ENCODE measurements at regions not wholly inside any gene's neighbourhood (a gene's known extent, or its start where the extent isn't known, plus 50 kb on each side); places are given as distances from the start of the nearest gene placed in this dataset.

- no peaks in the 10 kb centered on the region for H3K9me3 ChIP-seq (ENCODE audit: control insufficient read depth in 4 of 4, low read length in 3 of 4)
- 92% methylated on average over 2 of the region's 2 CpGs for WGBS
- H3K4me3 ChIP-seq (ENCODE audit: low read depth in 1 of 3, low read length in 3 of 3), result no peak overlapping the region
- H3K9ac ChIP-seq (ENCODE audit: low read depth in 1 of 2, low read length in 2 of 2), result no peak overlapping the region
- TF ChIP-seq HNF4A (conservative IDR thresholded peaks at IDR 0.05) (no peak), NR2F2 (IDR thresholded peaks at IDR 0.05) (no peak), FOXA1 (IDR thresholded peaks at IDR 0.05) (no peak), EGR1 (IDR thresholded peaks at IDR 0.05; ENCODE audit: low read depth in 2 of 2) (no peak), GABPA (IDR thresholded peaks at IDR 0.05 in 1 of 2, conservative IDR thresholded peaks at IDR 0.05 in 1 of 2) (no peak), HNF4G (IDR thresholded peaks at IDR 0.05) (no peak), TAF1 (conservative IDR thresholded peaks at IDR 0.05) (no peak), RXRA (IDR thresholded peaks at IDR 0.05) (no peak), MAX (IDR thresholded peaks at IDR 0.05) (no peak), FOXA2 (IDR thresholded peaks at IDR 0.05) (no peak), YY1 (IDR thresholded peaks at IDR 0.05) (no peak), SP1 (IDR thresholded peaks at IDR 0.05) (no peak), RAD21 (IDR thresholded peaks at IDR 0.05) (no peak), JUND (IDR thresholded peaks at IDR 0.05) (no peak)
- TF ChIP-seq, protein P1, sequence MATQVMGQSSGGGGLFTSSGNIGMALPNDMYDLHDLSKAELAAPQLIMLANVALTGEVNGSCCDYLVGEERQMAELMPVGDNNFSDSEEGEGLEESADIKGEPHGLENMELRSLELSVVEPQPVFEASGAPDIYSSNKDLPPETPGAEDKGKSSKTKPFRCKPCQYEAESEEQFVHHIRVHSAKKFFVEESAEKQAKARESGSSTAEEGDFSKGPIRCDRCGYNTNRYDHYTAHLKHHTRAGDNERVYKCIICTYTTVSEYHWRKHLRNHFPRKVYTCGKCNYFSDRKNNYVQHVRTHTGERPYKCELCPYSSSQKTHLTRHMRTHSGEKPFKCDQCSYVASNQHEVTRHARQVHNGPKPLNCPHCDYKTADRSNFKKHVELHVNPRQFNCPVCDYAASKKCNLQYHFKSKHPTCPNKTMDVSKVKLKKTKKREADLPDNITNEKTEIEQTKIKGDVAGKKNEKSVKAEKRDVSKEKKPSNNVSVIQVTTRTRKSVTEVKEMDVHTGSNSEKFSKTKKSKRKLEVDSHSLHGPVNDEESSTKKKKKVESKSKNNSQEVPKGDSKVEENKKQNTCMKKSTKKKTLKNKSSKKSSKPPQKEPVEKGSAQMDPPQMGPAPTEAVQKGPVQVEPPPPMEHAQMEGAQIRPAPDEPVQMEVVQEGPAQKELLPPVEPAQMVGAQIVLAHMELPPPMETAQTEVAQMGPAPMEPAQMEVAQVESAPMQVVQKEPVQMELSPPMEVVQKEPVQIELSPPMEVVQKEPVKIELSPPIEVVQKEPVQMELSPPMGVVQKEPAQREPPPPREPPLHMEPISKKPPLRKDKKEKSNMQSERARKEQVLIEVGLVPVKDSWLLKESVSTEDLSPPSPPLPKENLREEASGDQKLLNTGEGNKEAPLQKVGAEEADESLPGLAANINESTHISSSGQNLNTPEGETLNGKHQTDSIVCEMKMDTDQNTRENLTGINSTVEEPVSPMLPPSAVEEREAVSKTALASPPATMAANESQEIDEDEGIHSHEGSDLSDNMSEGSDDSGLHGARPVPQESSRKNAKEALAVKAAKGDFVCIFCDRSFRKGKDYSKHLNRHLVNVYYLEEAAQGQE (IDR thresholded peaks at IDR 0.05), result no peak
- TF ChIP-seq, protein P2, sequence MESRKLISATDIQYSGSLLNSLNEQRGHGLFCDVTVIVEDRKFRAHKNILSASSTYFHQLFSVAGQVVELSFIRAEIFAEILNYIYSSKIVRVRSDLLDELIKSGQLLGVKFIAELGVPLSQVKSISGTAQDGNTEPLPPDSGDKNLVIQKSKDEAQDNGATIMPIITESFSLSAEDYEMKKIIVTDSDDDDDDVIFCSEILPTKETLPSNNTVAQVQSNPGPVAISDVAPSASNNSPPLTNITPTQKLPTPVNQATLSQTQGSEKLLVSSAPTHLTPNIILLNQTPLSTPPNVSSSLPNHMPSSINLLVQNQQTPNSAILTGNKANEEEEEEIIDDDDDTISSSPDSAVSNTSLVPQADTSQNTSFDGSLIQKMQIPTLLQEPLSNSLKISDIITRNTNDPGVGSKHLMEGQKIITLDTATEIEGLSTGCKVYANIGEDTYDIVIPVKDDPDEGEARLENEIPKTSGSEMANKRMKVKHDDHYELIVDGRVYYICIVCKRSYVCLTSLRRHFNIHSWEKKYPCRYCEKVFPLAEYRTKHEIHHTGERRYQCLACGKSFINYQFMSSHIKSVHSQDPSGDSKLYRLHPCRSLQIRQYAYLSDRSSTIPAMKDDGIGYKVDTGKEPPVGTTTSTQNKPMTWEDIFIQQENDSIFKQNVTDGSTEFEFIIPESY (IDR thresholded peaks at IDR 0.05), result no peak
- TF ChIP-seq, protein P3, sequence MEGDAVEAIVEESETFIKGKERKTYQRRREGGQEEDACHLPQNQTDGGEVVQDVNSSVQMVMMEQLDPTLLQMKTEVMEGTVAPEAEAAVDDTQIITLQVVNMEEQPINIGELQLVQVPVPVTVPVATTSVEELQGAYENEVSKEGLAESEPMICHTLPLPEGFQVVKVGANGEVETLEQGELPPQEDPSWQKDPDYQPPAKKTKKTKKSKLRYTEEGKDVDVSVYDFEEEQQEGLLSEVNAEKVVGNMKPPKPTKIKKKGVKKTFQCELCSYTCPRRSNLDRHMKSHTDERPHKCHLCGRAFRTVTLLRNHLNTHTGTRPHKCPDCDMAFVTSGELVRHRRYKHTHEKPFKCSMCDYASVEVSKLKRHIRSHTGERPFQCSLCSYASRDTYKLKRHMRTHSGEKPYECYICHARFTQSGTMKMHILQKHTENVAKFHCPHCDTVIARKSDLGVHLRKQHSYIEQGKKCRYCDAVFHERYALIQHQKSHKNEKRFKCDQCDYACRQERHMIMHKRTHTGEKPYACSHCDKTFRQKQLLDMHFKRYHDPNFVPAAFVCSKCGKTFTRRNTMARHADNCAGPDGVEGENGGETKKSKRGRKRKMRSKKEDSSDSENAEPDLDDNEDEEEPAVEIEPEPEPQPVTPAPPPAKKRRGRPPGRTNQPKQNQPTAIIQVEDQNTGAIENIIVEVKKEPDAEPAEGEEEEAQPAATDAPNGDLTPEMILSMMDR (IDR thresholded peaks at IDR 0.05; ENCODE audit: low read depth, low read length, missing input control), result no peak
- TF ChIP-seq, protein P4, sequence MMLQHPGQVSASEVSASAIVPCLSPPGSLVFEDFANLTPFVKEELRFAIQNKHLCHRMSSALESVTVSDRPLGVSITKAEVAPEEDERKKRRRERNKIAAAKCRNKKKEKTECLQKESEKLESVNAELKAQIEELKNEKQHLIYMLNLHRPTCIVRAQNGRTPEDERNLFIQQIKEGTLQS (IDR thresholded peaks at IDR 0.05), result no peak
- no peak for DNase-seq (ENCODE audit: low spot score)
- no peaks in the 10 kb centered on the region for H3K36me3 ChIP-seq (ENCODE audit: control insufficient read depth in 4 of 4, insufficient read depth in 3 of 4, low read depth in 1 of 4, low read length in 3 of 4)
- no peaks in the 10 kb centered on the region for H3K4me1 ChIP-seq (ENCODE audit: control insufficient read depth in 4 of 4, insufficient read depth in 4 of 4, low read length in 3 of 4)
- no peak overlapping the region for H3K27ac ChIP-seq (ENCODE audit: low read depth in 1 of 2, low read length in 2 of 2)
- no peaks in the 10 kb centered on the region for H3K27me3 ChIP-seq (ENCODE audit: control insufficient read depth in 4 of 4, insufficient read depth in 4 of 4, low read length in 3 of 4)
These were observed 269.4 kb upstream of the FN1 start for GRCh38 chr2:215705281-215705680.

All from liver (tissue), 8 donors.